GM12878 (cell line): ENCODE measurements at regions not wholly inside any gene's neighbourhood (a gene's known extent, or its start where the extent isn't known, plus 50 kb on each side); places are given as distances from the start of the nearest gene placed in this dataset.

Source experiments
- ATAC-seq: fragments of 200-7000 bp; cut with Tn5 transposase; 3 replicates; pipeline ENCODE4 v1.9.1; 2020; ENCODE audit warnings: mild to moderate bottlenecking, moderate library complexity
- BruUV-seq: library from RNA; stranded (reverse); fragments of 400-500 nt; replicated peaks from 2 replicates; lab custom pipeline; 2021; lab: Mats Ljungman, UMichigan
- CTCF ChIA-PET: fragments of 300-600 bp; sonication (Branson Sonifier 250); formaldehyde crosslinking; extraction: SDS; loops from one replicate; lab custom pipeline; 2021; ENCODE audit warnings: inconsistent platforms; lab: Yijun Ruan, JAX
- POLR2A ChIA-PET: fragments of 350-600 bp; formaldehyde crosslinking; extraction: SDS; loops from one replicate; lab custom pipeline; 2021; ENCODE audit warnings: inconsistent platforms; lab: Charles Lee
- RAD21 ChIA-PET: fragments of 300-600 bp; sonication (Branson Sonifier 250); formaldehyde crosslinking; loops from one replicate; lab custom pipeline; 2023; ENCODE audit warnings: antibody characterized with exemption; ENCODE audit not compliant: unreplicated experiment; lab: Charles Lee
- SMC1A ChIA-PET: fragments of 300-600 bp; sonication (Branson Sonifier 250); formaldehyde crosslinking; loops from one replicate; lab custom pipeline; 2023; ENCODE audit not compliant: unreplicated experiment, uncharacterized antibody; lab: Charles Lee
- DNase-seq: peaks from one replicate; pipeline ENCODE4 v3.0.0-alpha.2; 2011; ENCODE audit warnings: low read depth, low spot score
- FAIRE-seq: peaks from 3 replicates; lab custom pipeline; 2011; peaks lifted over from hg19 to GRCh38; lab: Jason Lieb, UNC
- H2AFZ ChIP-seq: 2 replicates; pipeline ENCODE4 v1.6.0; 2011; ENCODE audit warnings: low read depth, low read length, control low read depth; ENCODE audit not compliant: control insufficient read depth
- H3K27ac ChIP-seq: 2 replicates; pipeline ENCODE4 v1.5.1; 2011; ENCODE audit warnings: control low read depth; ENCODE audit not compliant: control insufficient read depth, insufficient read depth
- H3K27me3 ChIP-seq, 2 experiments: replicated peaks in 1 of 2; 2 replicates each; pipeline versions ENCODE4 v1.6.0 to v1.6.1; 2011; ENCODE audit warnings: low read length in 1 of 2; ENCODE audit not compliant: control insufficient read depth in 2 of 2, insufficient read depth in 2 of 2
- H3K36me3 ChIP-seq, 2 experiments: 2 replicates each; pipeline ENCODE4 v1.5.1; 2011; ENCODE audit warnings: low read length in 1 of 2; ENCODE audit not compliant: control insufficient read depth in 2 of 2, insufficient read depth in 2 of 2
- H3K4me1 ChIP-seq: 2 replicates; pipeline ENCODE4 v1.6.1; 2011; ENCODE audit warnings: mild to moderate bottlenecking, low read length, moderate library complexity, mixed read lengths; ENCODE audit not compliant: control insufficient read depth, insufficient read depth
- H3K4me2 ChIP-seq: 2 replicates; pipeline ENCODE4 v1.6.0; 2011; ENCODE audit warnings: control low read depth; ENCODE audit not compliant: control insufficient read depth, insufficient read depth
- H3K4me3 ChIP-seq: fragments of 200-600 bp; sonication (generic); 2 replicates; pipeline ENCODE4 v1.5.1; 2016
- H3K79me2 ChIP-seq: 2 replicates; pipeline ENCODE4 v1.6.0; 2011; ENCODE audit warnings: low read length; ENCODE audit not compliant: control insufficient read depth, insufficient read depth
- H3K9ac ChIP-seq: 2 replicates; pipeline ENCODE4 v1.8.0; 2011; ENCODE audit warnings: low read length, control low read depth, mixed read lengths; ENCODE audit not compliant: control insufficient read depth, insufficient read depth
- H3K9me3 ChIP-seq: replicated peaks from 3 replicates; pipeline ENCODE4 v1.5.1; 2011; ENCODE audit warnings: mild to moderate bottlenecking, low read length; ENCODE audit not compliant: control insufficient read depth, insufficient read depth
- H4K20me1 ChIP-seq: 2 replicates; pipeline ENCODE4 v1.6.0; 2011; ENCODE audit not compliant: control insufficient read depth, insufficient read depth
- EZH2 ChIP-seq: IDR thresholded peaks from 2 replicates; pipeline ENCODE4 v1.6.1; 2012; ENCODE audit warnings: low read depth, mild to moderate bottlenecking, control low read depth, inconsistent platforms, low read length, borderline replicate concordance; ENCODE audit not compliant: control insufficient read depth
- ZNF274 ChIP-seq: IDR thresholded peaks from one replicate; pipeline ENCODE4 v1.8.0; 2011; ENCODE audit not compliant: insufficient read length, insufficient read depth
- WGBS: methylation state at CpG from one replicate; pipeline ENCODE4 v1.1.6; 2016; ENCODE audit warnings: low lambda C conversion rate; ENCODE audit not compliant: insufficient replicate concordance, insufficient coverage; ENCODE audit errors: missing lambda C conversion rate; 5-methylcytosine and 5-hydroxymethylcytosine counted together
- in situ Hi-C: fragments of 300-500 bp; cut with MboI; formaldehyde crosslinking; loops from 9 replicates; pipeline ENCODE4 v1.14.3; 2018; ENCODE audit warnings: mixed read lengths
- intact Hi-C: fragments of 100-400 bp; cut with micrococcal nuclease; formaldehyde crosslinking; loops from one replicate; pipeline ENCODE4 v1.14.2; 2022; ENCODE audit not compliant: unreplicated experiment
- TF ChIP-seq, protein P1 (sequence below): IDR thresholded peaks from 2 replicates; pipeline ENCODE4 v1.6.1; 2012; ENCODE audit warnings: mild to moderate bottlenecking, low read depth, low read length

DNA sequence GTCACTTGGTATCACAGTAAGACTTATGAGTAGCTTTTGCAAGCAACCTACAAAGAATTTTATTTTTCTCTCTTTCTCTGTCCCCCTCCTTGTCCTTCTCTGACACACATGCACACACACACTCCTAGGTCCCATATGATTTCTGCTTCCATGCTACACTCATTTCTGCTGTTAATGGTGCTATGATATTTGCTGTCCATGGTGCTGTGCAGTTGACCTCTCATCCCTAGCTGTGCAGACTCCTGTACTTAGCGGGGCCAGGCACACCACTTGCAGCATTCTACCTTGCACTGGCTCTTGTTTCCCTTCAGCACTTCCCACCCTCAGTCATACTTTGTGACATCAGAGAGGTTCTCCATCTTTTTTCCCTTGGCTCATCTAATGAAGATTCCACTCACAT, 158.9 kb upstream of the CNTNAP4 start:
- POLR2A ChIA-PET: no interaction called here
- RAD21 ChIA-PET: no interaction called here
- DNase-seq: no peak
- Histone ChIP-seq H3K4me1 (no peaks in the 10 kb centered on the region), H4K20me1 (no peaks in the 10 kb centered on the region), H3K27ac (no peak overlapping the region), H2AFZ (no peak overlapping the region), H3K79me2 (no peaks in the 10 kb centered on the region), H3K4me2 (no peak overlapping the region), H3K36me3 (no peaks in the 10 kb centered on the region), H3K9me3 (no peaks in the 10 kb centered on the region), H3K4me3 (no peak overlapping the region), H3K27me3 (no peaks in the 10 kb centered on the region), H3K9ac (no peak overlapping the region)
- 83% methylated on average over 1 of the region's 1 CpG for WGBS
- CTCF ChIA-PET: no interaction called here
- FAIRE-seq: no peak
- in situ Hi-C loops (no loop called here), intact Hi-C loops (no loop called here)
- ATAC-seq: no peak
- SMC1A ChIA-PET: no interaction called here
- no peak for TF ChIP-seq ZNF274
- TF ChIP-seq, protein P1, sequence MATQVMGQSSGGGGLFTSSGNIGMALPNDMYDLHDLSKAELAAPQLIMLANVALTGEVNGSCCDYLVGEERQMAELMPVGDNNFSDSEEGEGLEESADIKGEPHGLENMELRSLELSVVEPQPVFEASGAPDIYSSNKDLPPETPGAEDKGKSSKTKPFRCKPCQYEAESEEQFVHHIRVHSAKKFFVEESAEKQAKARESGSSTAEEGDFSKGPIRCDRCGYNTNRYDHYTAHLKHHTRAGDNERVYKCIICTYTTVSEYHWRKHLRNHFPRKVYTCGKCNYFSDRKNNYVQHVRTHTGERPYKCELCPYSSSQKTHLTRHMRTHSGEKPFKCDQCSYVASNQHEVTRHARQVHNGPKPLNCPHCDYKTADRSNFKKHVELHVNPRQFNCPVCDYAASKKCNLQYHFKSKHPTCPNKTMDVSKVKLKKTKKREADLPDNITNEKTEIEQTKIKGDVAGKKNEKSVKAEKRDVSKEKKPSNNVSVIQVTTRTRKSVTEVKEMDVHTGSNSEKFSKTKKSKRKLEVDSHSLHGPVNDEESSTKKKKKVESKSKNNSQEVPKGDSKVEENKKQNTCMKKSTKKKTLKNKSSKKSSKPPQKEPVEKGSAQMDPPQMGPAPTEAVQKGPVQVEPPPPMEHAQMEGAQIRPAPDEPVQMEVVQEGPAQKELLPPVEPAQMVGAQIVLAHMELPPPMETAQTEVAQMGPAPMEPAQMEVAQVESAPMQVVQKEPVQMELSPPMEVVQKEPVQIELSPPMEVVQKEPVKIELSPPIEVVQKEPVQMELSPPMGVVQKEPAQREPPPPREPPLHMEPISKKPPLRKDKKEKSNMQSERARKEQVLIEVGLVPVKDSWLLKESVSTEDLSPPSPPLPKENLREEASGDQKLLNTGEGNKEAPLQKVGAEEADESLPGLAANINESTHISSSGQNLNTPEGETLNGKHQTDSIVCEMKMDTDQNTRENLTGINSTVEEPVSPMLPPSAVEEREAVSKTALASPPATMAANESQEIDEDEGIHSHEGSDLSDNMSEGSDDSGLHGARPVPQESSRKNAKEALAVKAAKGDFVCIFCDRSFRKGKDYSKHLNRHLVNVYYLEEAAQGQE: peak; percentile 70; the same call in 1 of the 2 replicates
- no TSS peak for BruUV-seq

GRCh38 chr16:76121636-76122035, 155.6 kb upstream of the CNTNAP4 start:
- ChIA-PET RAD21 (no interaction called here), POLR2A (no interaction called here), SMC1A (no interaction called here), CTCF (no interaction called here)
- Histone ChIP-seq H3K4me1 (no peaks in the 10 kb centered on the region), H3K79me2 (no peaks in the 10 kb centered on the region), H3K4me2 (no peak overlapping the region), H3K36me3 (no peaks in the 10 kb centered on the region), H4K20me1 (no peaks in the 10 kb centered on the region), H2AFZ (no peak overlapping the region), H3K27ac (no peak overlapping the region), H3K27me3 (no peaks in the 10 kb centered on the region), H3K9me3 (no peaks in the 10 kb centered on the region), H3K9ac (no peak overlapping the region), H3K4me3 (no peak overlapping the region)
- ATAC-seq (no peak), FAIRE-seq (no peak), DNase-seq (no peak)
- no TSS peak for BruUV-seq
- 32% methylated on average over 4 of the region's 4 CpGs for WGBS
- TF ChIP-seq EZH2: no peak
- in situ Hi-C loops: no loop called here
- intact Hi-C loops: no loop called here
